ENCODE measurements at regions not wholly inside any gene's neighbourhood (a gene's known extent, or its start where the extent isn't known, plus 50 kb on each side); places are given as distances from the start of the nearest gene placed in this dataset.

- no peak for TF ChIP-seq CTCF (IDR thresholded peaks at IDR 0.05)
- no peak for TF ChIP-seq POLR2A (IDR thresholded peaks at IDR 0.05)
Measured at GRCh38 chr4:157887316-157887715, 285.5 kb downstream of the GASK1B start.

Data from lower leg skin (tissue), 3 donors.